Right renal cortex interstitium (tissue), 3 donors: ENCODE measurements at regions not wholly inside any gene's neighbourhood (a gene's known extent, or its start where the extent isn't known, plus 50 kb on each side); places are given as distances from the start of the nearest gene placed in this dataset.

Source experiments
- DNase-seq, 3 donors: peaks; one replicate each; pipeline ENCODE4 v3.0.0-alpha.2; 2013; ENCODE audit warnings: low read depth in 3 of 3, low spot score in 2 of 3

GRCh38 chr6:159359581-159360297, 190.5 kb downstream of the FNDC1 start:
- no peak for DNase-seq

GRCh38 chr6:159358562-159358961, 189.4 kb downstream of the FNDC1 start:
- no peak for DNase-seq

- DNase-seq, result no peak
Observed at GRCh38 chr6:159357211-159357915, 188.2 kb downstream of the FNDC1 start.

GRCh38 chr6:159353193-159353592, 184.0 kb downstream of the FNDC1 start:
- DNase-seq, result no peak

GRCh38 chr6:159351707-159352106, 182.5 kb downstream of the FNDC1 start:
- DNase-seq, result no peak

- DNase-seq, result no peak
Observed at GRCh38 chr6:159349915-159350314, 180.7 kb downstream of the FNDC1 start.

GRCh38 chr6:159343709-159344108, 174.5 kb downstream of the FNDC1 start:
- DNase-seq, result no peak

GRCh38 chr6:159342146-159342545, 172.9 kb downstream of the FNDC1 start:
- DNase-seq, result no peak

- no peak for DNase-seq
Observed at GRCh38 chr6:159334068-159334467, 164.9 kb downstream of the FNDC1 start.

GRCh38 chr6:159331451-159331850, 162.3 kb downstream of the FNDC1 start:
- no peak for DNase-seq

GRCh38 chr6:159329081-159329480, 159.9 kb downstream of the FNDC1 start:
- DNase-seq, result no peak

- no peak for DNase-seq
Observed at GRCh38 chr6:159328052-159328451, 158.9 kb downstream of the FNDC1 start.

GRCh38 chr6:159325476-159325875, 156.3 kb downstream of the FNDC1 start:
- no peak for DNase-seq

- no peak for DNase-seq
Observed at GRCh38 chr6:159324596-159324995, 155.4 kb downstream of the FNDC1 start.
